HG03442 (cell line): ENCODE measurements at regions not wholly inside any gene's neighbourhood (a gene's known extent, or its start where the extent isn't known, plus 50 kb on each side); places are given as distances from the start of the nearest gene placed in this dataset.

Experiments used
- ATAC-seq: cut with Tn5 transposase; IDR thresholded peaks from one replicate; pipeline ENCODE4 v1.9.1; 2021; ENCODE audit warnings: mild to moderate bottlenecking, moderate library complexity; ENCODE audit not compliant: unreplicated experiment

- ATAC-seq: no peak
These were observed 785.6 kb downstream of the BRD1 start for GRCh38 chr22:49042066-49042465.

- ATAC-seq: no peak
These were observed 786.8 kb downstream of the BRD1 start for GRCh38 chr22:49040754-49041467.

GRCh38 chr22:49040111-49040510 lies 787.6 kb downstream of the BRD1 start:
- ATAC-seq: no peak

GRCh38 chr22:49039625-49040024 lies 788.0 kb downstream of the BRD1 start:
- ATAC-seq: no peak

DNA sequence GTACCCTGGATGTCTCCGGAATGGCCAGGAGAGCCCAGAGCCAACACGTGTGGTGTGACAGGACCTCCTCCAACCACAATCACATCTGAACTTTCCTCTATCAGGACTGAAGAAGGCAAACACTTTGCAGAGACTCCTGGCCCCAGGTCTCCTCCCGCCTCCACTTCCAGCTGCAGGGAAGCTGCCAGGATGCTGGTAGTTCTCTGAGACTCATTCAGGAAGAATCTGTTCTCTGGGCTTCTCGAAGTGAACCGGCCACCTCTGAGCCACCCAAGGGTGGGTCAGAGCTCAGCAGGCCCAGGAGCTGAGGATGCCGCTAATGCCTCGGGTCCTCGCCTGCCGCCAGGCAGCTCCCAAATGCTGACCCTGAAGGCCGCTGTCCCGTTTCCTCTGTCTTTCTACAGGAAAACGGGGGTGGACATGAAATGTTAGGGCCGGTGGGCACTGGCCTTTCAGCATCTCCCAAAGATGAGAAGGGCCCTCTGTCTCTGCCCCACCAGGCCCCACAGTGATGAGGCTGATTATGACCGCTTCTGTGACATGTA lies 789.9 kb downstream of the BRD1 start:
- no peak for ATAC-seq

DNA sequence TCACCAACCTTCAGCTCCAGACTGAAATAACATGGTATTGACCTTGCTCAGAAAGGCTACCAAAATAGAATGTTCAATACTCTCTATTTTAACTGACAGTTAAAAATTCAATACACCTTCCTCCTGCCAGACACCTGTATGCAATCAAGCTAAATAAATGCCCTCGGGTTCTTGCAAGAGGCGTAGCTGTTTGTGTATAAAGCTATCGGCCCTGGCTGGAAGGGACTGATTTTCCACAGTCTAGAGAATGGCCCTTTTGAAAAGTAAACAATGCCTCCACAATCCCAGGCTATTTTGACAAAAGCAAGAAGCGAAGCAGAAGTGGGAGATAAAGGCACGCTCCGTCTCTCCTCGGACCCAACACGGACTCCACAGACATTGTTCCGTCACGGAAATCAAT lies 791.2 kb downstream of the BRD1 start:
- no peak for ATAC-seq

DNA sequence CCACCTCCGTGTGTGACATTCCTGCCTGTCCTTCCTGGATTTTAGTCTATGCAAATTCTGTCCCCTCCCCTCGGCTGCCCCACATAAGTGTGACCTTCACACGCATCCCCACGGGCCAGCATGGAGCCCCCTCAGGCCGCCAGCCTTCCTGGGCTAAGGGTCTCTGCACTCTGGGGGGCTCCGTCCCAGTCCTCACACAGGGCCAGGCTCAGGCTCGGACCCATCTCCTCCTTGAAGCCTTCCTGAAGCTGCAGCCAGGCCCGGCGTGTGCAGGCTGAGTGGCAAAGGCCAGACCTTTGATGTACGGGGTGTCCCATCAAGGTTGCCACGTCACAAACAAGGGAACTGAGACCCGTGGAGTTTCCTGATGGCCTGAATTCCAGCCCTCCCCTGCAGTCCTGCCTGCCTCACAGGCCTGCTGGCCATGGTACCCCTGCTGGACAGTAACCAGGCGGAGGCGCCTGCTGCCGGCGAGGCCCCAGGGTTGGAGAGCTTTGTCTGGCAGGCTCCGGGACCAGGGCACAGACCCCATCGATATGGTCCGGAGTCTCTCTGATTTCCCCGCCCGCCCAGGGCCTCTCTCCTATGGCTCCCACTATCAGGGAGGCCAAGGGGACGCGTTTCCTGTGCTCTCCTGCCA lies 791.7 kb downstream of the BRD1 start:
- ATAC-seq: no peak

- ATAC-seq: no peak
These were observed 792.5 kb downstream of the BRD1 start for GRCh38 chr22:49034836-49035817.

DNA sequence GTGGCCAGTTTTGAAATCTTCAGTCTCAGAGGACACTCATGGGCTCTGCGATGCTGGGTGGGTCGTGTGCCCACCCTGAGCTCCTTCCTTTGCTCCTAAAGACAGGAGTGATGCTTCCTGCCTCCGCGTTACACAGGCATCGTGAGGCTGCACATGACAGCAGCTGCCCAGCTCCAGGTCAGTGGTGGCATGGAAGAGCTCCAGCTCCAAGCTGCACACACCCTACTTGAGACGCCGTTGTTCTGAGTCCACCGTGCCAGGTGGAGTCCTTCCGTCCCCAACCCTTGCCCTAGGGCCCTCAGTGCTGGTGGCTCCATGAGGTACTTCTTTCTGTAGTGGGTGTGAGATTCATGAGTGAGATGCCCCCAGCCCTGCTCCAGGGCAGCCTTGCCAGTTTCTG lies 794.1 kb downstream of the BRD1 start:
- ATAC-seq: no peak

- no peak for ATAC-seq
These were observed 794.9 kb downstream of the BRD1 start for GRCh38 chr22:49032821-49033220.

- no peak for ATAC-seq
These were observed 795.8 kb downstream of the BRD1 start for GRCh38 chr22:49031746-49032330.

- no peak for ATAC-seq
These were observed 799.6 kb downstream of the BRD1 start for GRCh38 chr22:49028111-49028510.

DNA sequence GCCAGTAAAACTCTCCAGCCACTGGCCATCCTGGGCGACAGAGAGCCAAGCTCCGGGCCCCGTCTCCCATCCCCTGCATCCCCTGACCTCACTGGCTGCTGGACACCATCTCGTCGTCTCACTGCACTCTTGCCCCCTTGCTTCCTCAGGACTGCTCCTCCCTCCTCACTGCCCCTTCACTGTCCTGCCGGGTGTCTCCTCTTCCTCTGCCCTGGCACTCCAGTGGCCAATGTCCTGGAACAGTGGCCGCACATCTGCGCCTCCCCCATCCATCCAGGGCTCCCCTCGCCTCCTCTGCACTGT lies 800.4 kb downstream of the BRD1 start:
- no peak for ATAC-seq

DNA sequence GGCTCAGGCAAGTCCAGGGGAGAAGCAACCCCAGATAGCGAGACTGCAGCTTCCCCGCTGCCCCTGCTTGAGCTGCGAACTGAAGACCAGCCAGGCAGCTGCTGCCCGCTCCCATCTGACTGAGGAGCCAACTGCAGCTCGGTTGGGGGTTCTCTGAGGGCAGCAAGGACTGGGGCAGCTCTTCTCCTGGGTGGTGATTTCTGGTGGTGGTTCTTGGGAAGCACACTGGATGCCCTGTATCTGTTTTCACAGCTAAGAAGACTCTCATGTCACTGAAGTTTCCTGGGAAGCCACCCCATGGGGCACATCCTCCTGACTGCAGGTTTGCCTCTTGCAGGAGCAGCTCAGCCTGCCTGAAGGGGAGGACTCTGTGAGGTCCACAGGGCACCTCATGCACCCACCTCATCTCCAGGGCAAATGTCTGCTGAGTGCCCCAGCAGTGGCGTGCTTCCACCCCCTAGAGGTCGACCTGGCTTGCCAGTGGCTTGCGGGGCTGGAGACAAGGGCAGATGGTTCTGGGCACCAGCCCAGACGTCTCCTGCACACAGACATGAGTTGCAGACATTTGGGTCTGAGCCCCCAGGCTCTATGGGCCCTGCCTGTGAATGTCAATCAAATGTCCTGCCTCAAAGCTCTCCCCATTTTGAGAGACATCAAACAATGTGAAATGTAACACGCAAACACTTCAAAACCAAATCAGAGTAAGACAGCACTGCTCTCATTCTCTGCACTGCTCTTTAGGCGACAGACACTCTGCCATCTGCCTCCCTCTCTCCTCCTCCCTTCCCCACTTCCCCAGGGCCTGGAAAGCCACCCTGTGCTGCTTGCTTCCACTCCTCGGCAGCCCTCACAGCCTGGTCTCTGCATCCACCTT lies 800.9 kb downstream of the BRD1 start:
- ATAC-seq: no peak

- no peak for ATAC-seq
These were observed 801.7 kb downstream of the BRD1 start for GRCh38 chr22:49025791-49026493.

DNA sequence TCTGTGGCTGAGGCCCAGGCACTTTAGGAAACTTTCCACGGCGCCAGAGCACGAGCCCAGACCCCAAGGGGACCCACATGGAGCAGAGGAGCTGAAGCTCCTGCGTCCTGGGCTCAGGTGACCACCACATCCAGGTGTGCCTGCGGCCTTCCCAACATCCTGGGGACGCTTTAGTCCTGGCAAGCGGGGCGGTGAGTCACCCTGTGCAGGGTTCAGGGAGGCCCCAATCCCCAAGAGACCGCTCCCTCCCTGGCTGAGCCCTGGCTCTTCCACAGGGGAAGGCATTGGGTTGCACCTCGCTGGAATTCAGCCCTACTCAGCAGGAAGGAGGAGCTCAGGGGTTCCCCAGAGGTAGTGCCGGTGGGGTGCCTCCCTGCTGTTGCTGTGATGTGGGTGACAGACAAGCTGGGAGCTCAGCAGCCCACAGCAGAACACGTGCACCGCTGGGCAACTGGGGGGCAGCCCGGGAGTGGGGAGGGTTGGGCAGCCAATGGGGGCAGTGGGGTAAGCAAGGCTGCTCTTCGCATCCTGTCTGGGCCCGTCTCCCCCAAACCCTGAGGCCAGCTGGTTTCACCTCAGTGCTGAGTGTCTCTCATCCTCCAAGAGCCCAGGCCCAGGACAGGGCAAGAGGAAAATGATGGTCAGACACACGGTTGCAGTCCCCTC lies 802.8 kb downstream of the BRD1 start:
- no peak for ATAC-seq

- no peak for ATAC-seq
These were observed 803.5 kb downstream of the BRD1 start for GRCh38 chr22:49023879-49024774.
